Liver (tissue), 3 donors: ENCODE measurements at regions not wholly inside any gene's neighbourhood (a gene's known extent, or its start where the extent isn't known, plus 50 kb on each side); places are given as distances from the start of the nearest gene placed in this dataset.

ENCODE experiments used
- ATF3 ChIP-seq: IDR thresholded peaks from 2 replicates; pipeline ENCODE4 v1.6.1; 2016; ENCODE audit warnings: antibody characterized with exemption
- CTCF ChIP-seq: fragments of 150-350 bp; IDR thresholded peaks from 2 replicates; pipeline ENCODE4 v1.5.1; 2017; ENCODE audit warnings: improper control_type of control experiment, low read depth, low read length; ENCODE audit not compliant: missing input control
- FOXA2 ChIP-seq: IDR thresholded peaks from 2 replicates; pipeline ENCODE4 v1.6.1; 2016; ENCODE audit warnings: antibody characterized with exemption
- HNF4A ChIP-seq, 2 donors: conservative IDR thresholded peaks; 2 replicates each; pipeline ENCODE4 v1.6.1; 2016; ENCODE audit warnings: antibody characterized with exemption in 2 of 2, mild to moderate bottlenecking in 2 of 2
- JUND ChIP-seq, 2 donors: IDR thresholded peaks; 2 replicates each; pipeline ENCODE4 v1.6.1; 2016; ENCODE audit warnings: antibody characterized with exemption in 2 of 2
- RAD21 ChIP-seq, 2 donors: IDR thresholded peaks; 2 replicates each; pipeline ENCODE4 v1.6.1; 2016; ENCODE audit warnings: antibody characterized with exemption in 2 of 2, mild to moderate bottlenecking in 2 of 2
- YY1 ChIP-seq: IDR thresholded peaks from 2 replicates; pipeline ENCODE4 v1.6.1; 2016; ENCODE audit warnings: antibody characterized with exemption, mild to moderate bottlenecking
- ZBTB33 ChIP-seq: IDR thresholded peaks from 2 replicates; pipeline ENCODE4 v1.6.1; 2016; ENCODE audit warnings: antibody characterized with exemption
- TF ChIP-seq, protein P1 (sequence below): IDR thresholded peaks from 2 replicates; pipeline ENCODE4 v1.6.1; 2016; ENCODE audit warnings: antibody characterized with exemption, mild to moderate bottlenecking
- TF ChIP-seq, protein P2 (sequence below): IDR thresholded peaks from 2 replicates; pipeline ENCODE4 v1.6.1; 2016; ENCODE audit warnings: antibody characterized with exemption
- donor health status: healthy.
- donor health status: healthy.

- TF ChIP-seq CTCF (no peak), RAD21 (IDR thresholded peaks at IDR 0.05) (no peak), HNF4A (conservative IDR thresholded peaks at IDR 0.05) (no peak), ATF3 (no peak), FOXA2 (no peak), JUND (IDR thresholded peaks at IDR 0.05) (no peak), ZBTB33 (no peak), YY1 (no peak)
- TF ChIP-seq, protein P1, sequence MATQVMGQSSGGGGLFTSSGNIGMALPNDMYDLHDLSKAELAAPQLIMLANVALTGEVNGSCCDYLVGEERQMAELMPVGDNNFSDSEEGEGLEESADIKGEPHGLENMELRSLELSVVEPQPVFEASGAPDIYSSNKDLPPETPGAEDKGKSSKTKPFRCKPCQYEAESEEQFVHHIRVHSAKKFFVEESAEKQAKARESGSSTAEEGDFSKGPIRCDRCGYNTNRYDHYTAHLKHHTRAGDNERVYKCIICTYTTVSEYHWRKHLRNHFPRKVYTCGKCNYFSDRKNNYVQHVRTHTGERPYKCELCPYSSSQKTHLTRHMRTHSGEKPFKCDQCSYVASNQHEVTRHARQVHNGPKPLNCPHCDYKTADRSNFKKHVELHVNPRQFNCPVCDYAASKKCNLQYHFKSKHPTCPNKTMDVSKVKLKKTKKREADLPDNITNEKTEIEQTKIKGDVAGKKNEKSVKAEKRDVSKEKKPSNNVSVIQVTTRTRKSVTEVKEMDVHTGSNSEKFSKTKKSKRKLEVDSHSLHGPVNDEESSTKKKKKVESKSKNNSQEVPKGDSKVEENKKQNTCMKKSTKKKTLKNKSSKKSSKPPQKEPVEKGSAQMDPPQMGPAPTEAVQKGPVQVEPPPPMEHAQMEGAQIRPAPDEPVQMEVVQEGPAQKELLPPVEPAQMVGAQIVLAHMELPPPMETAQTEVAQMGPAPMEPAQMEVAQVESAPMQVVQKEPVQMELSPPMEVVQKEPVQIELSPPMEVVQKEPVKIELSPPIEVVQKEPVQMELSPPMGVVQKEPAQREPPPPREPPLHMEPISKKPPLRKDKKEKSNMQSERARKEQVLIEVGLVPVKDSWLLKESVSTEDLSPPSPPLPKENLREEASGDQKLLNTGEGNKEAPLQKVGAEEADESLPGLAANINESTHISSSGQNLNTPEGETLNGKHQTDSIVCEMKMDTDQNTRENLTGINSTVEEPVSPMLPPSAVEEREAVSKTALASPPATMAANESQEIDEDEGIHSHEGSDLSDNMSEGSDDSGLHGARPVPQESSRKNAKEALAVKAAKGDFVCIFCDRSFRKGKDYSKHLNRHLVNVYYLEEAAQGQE: no peak
- TF ChIP-seq, protein P2, sequence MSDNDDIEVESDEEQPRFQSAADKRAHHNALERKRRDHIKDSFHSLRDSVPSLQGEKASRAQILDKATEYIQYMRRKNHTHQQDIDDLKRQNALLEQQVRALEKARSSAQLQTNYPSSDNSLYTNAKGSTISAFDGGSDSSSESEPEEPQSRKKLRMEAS: no peak
These were observed 95.6 kb upstream of the ZNF98 start for GRCh38 chr19:22517496-22518411.
